ENCODE measurements at regions not wholly inside any gene's neighbourhood (a gene's known extent, or its start where the extent isn't known, plus 50 kb on each side); places are given as distances from the start of the nearest gene placed in this dataset.

DNA sequence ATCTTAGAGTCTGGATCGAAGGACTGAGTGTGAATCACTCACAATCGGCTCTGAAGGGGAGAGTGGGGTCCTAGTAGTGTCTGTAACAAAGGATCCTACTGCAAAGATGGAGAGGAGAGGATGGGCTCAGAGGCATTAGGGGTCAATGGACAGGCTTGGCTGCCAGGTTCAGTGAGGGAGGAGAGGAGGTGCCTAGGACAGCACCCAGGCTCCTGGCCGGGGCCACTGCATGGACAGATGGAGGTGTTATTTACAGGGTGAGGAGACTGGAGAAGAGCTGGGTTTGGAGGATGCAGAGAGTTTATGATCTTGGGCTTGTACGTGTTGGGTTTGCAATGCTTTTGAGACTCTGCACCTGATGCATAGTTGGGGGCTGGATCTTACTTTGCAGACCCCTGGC is 658.9 kb downstream of the PTPRU start:
- TF ChIP-seq CTCF (IDR thresholded peaks at IDR 0.05 in 8 of 11, conservative IDR thresholded peaks at IDR 0.05 in 3 of 11), result no peak
- TF ChIP-seq POLR2A (IDR thresholded peaks at IDR 0.05), result no peak
- TF ChIP-seq POLR2AphosphoS5 (IDR thresholded peaks at IDR 0.05), result no peak

Data from spleen (tissue), 7 donors.